ENCODE measurements at regions not wholly inside any gene's neighbourhood (a gene's known extent, or its start where the extent isn't known, plus 50 kb on each side); places are given as distances from the start of the nearest gene placed in this dataset.

GRCh38 chr12:59940631-59941342 lies 345.0 kb downstream of the SLC16A7 start:
- TF ChIP-seq POLR2A (IDR thresholded peaks at IDR 0.05), result no peak
- TF ChIP-seq CTCF (IDR thresholded peaks at IDR 0.05), result no peak
- 16 to 19% methylated on average over 4 of the region's 4 CpGs for WGBS, 2 donors
- Histone ChIP-seq H3K36me3 (replicated peaks in 1 of 2; ENCODE audit: insufficient read depth in 1 of 2, low read depth in 2 of 2) (no peaks in the 10 kb centered on the region), H3K27me3 (no peaks in the 10 kb centered on the region), H3K27ac (peak overlapping the region in 2 of 4 donors; percentile 17 to 51), H3K4me3 (no peak overlapping the region), H3K9me3 (no peaks in the 10 kb centered on the region), H3K4me1 (peaks cover 34% of the 10 kb centered on the region)
- ATAC-seq (peak; percentile 46), DNase-seq (no peak)
- intact Hi-C loops (cut with DNase I), result no loop called here

GRCh38 chr12:59941461-59941860 lies 345.6 kb downstream of the SLC16A7 start:
- H3K4me1 ChIP-seq, result peaks cover 31% of the 10 kb centered on the region
- TF ChIP-seq POLR2A (IDR thresholded peaks at IDR 0.05) (no peak), CTCF (IDR thresholded peaks at IDR 0.05) (no peak)
- intact Hi-C loops (cut with DNase I), result no loop called here
- no peaks in the 10 kb centered on the region for H3K36me3 ChIP-seq (replicated peaks in 1 of 2; ENCODE audit: insufficient read depth in 1 of 2, low read depth in 2 of 2)
- no peak overlapping the region for H3K4me3 ChIP-seq
- DNase-seq (no peak), ATAC-seq (no peak)
- no peaks in the 10 kb centered on the region for H3K9me3 ChIP-seq
- H3K27ac ChIP-seq, result no peak overlapping the region
- H3K27me3 ChIP-seq, result no peaks in the 10 kb centered on the region

GRCh38 chr12:59944177-59944576 lies 348.3 kb downstream of the SLC16A7 start:
- Histone ChIP-seq H3K27ac (no peak overlapping the region), H3K27me3 (no peaks in the 10 kb centered on the region)

GRCh38 chr12:59946635-59947034 lies 350.8 kb downstream of the SLC16A7 start:
- Histone ChIP-seq H3K27me3 (no peaks in the 10 kb centered on the region), H3K36me3 (replicated peaks in 1 of 2; ENCODE audit: insufficient read depth in 1 of 2, low read depth in 2 of 2) (no peaks in the 10 kb centered on the region), H3K4me1 (peaks cover 3% of the 10 kb centered on the region), H3K27ac (no peak overlapping the region), H3K9me3 (no peaks in the 10 kb centered on the region), H3K4me3 (no peak overlapping the region)
- DNase-seq (no peak), ATAC-seq (no peak)
- TF ChIP-seq POLR2A (IDR thresholded peaks at IDR 0.05) (no peak), CTCF (IDR thresholded peaks at IDR 0.05) (no peak)
- WGBS, 2 donors, result 64 to 73% methylated on average over 2 of the region's 2 CpGs
- intact Hi-C loops (cut with DNase I), result no loop called here

More at GRCh38 chr12:59944177-59944576, 348.3 kb downstream of the SLC16A7 start:
- no peak for TF ChIP-seq CTCF (IDR thresholded peaks at IDR 0.05)
- H3K4me1 ChIP-seq, result peaks cover 22% of the 10 kb centered on the region
- no peak for DNase-seq
- intact Hi-C loops (cut with DNase I), result no loop called here
- H3K4me3 ChIP-seq, result no peak overlapping the region
- ATAC-seq, result no peak
- H3K36me3 ChIP-seq (replicated peaks in 1 of 2; ENCODE audit: insufficient read depth in 1 of 2, low read depth in 2 of 2), result no peaks in the 10 kb centered on the region
- H3K9me3 ChIP-seq, result no peaks in the 10 kb centered on the region

- H3K36me3 ChIP-seq (replicated peaks in 1 of 2; ENCODE audit: insufficient read depth in 1 of 2, low read depth in 2 of 2), result no peaks in the 10 kb centered on the region
- H3K27me3 ChIP-seq, result no peaks in the 10 kb centered on the region
- H3K27ac ChIP-seq, result no peak overlapping the region
- H3K4me3 ChIP-seq, result no peak overlapping the region
- DNase-seq (no peak), ATAC-seq (no peak)
- intact Hi-C loops (cut with DNase I), result no loop called here
- no peak for TF ChIP-seq CTCF (IDR thresholded peaks at IDR 0.05)
- TF ChIP-seq POLR2A (IDR thresholded peaks at IDR 0.05), result no peak
- WGBS, 2 donors, result 68 to 72% methylated on average over 1 of the region's 1 CpG
- H3K4me1 ChIP-seq, result no peaks in the 10 kb centered on the region
- no peaks in the 10 kb centered on the region for H3K9me3 ChIP-seq
These were observed 367.7 kb downstream of the SLC16A7 start for GRCh38 chr12:59963546-59963945.
